Activated T-helper 1 cell treated with Interleukin-2 at 50 U/mL for 16 hours (primary cell): ENCODE measurements at regions not wholly inside any gene's neighbourhood (a gene's known extent, or its start where the extent isn't known, plus 50 kb on each side); places are given as distances from the start of the nearest gene placed in this dataset.
"Not testable (repeated sequence)": the region's sequence is repeated elsewhere in the genome, so short reads cannot be mapped to it uniquely, and the experiment has no call there.

ENCODE experiments used
- DNase-seq: peaks from one replicate; pipeline ENCODE4 v3.0.0-alpha.2; 2020; ENCODE audit warnings: low read depth

GRCh38 chr14:105600939-105601359, 74.6 kb downstream of the TMEM121 start:
- no peak for DNase-seq

GRCh38 chr14:105601360-105602242, 75.2 kb downstream of the TMEM121 start:
- no peak for DNase-seq

GRCh38 chr14:105602243-105602750, 75.9 kb downstream of the TMEM121 start:
- no peak for DNase-seq

- no peak for DNase-seq
Observed at GRCh38 chr14:105602799-105603793, 76.7 kb downstream of the TMEM121 start.

GRCh38 chr14:105604531-105605463, 78.4 kb downstream of the TMEM121 start:
- DNase-seq, result not testable (repeated sequence)

- no peak for DNase-seq
Observed at GRCh38 chr14:105605464-105606304, 79.3 kb downstream of the TMEM121 start.

- not testable (repeated sequence) for DNase-seq
Observed at GRCh38 chr14:105606305-105606975, 80.1 kb downstream of the TMEM121 start.

GRCh38 chr14:105607025-105607424, 80.6 kb downstream of the TMEM121 start:
- DNase-seq, result not testable (repeated sequence)

- not testable (repeated sequence) for DNase-seq
Observed at GRCh38 chr14:105614987-105615386, 88.6 kb downstream of the TMEM121 start.

GRCh38 chr14:105615986-105616801, 89.8 kb downstream of the TMEM121 start:
- not testable (repeated sequence) for DNase-seq

- no peak for DNase-seq
Observed at GRCh38 chr14:105616802-105617192, 90.4 kb downstream of the TMEM121 start.

GRCh38 chr14:105617201-105617777, 90.9 kb downstream of the TMEM121 start:
- DNase-seq, result no peak

GRCh38 chr14:105617805-105618204, 91.4 kb downstream of the TMEM121 start:
- not testable (repeated sequence) for DNase-seq

- not testable (repeated sequence) for DNase-seq
Observed at GRCh38 chr14:105619324-105619723, 92.9 kb downstream of the TMEM121 start.

GRCh38 chr14:105620178-105620864, 93.9 kb downstream of the TMEM121 start:
- not testable (repeated sequence) for DNase-seq

GRCh38 chr14:105620865-105621471, 94.6 kb downstream of the TMEM121 start:
- DNase-seq, result not testable (repeated sequence)
